ENCODE measurements at regions not wholly inside any gene's neighbourhood (a gene's known extent, or its start where the extent isn't known, plus 50 kb on each side); places are given as distances from the start of the nearest gene placed in this dataset.

GRCh38 chr20:21936261-21936660 lies 230.8 kb downstream of the PAX1 start:
- no peak for DNase-seq

- DNase-seq: no peak
These were observed 228.1 kb downstream of the PAX1 start for GRCh38 chr20:21933526-21933925.

- DNase-seq: no peak
These were observed 215.8 kb downstream of the PAX1 start for GRCh38 chr20:21921251-21921650.

GRCh38 chr20:21920211-21920610 lies 214.7 kb downstream of the PAX1 start:
- no peak for DNase-seq

- no peak for DNase-seq
These were observed 212.9 kb downstream of the PAX1 start for GRCh38 chr20:21918398-21918797.

- DNase-seq: no peak
These were observed 196.9 kb downstream of the PAX1 start for GRCh38 chr20:21902391-21902790.

GRCh38 chr20:21901470-21902275 lies 196.2 kb downstream of the PAX1 start:
- DNase-seq: no peak

- DNase-seq: no peak
These were observed 195.0 kb downstream of the PAX1 start for GRCh38 chr20:21900431-21900830.

- no peak for DNase-seq
These were observed 169.5 kb downstream of the PAX1 start for GRCh38 chr20:21874921-21875320.

- DNase-seq: no peak
These were observed 168.7 kb downstream of the PAX1 start for GRCh38 chr20:21874127-21874526.

- DNase-seq: no peak
These were observed 167.8 kb downstream of the PAX1 start for GRCh38 chr20:21873291-21873690.

GRCh38 chr20:21867811-21868210 lies 162.3 kb downstream of the PAX1 start:
- no peak for DNase-seq

- no peak for DNase-seq
These were observed 161.9 kb downstream of the PAX1 start for GRCh38 chr20:21867353-21867752.

GRCh38 chr20:21862956-21863355 lies 157.5 kb downstream of the PAX1 start:
- DNase-seq: no peak

- no peak for DNase-seq
These were observed 156.9 kb downstream of the PAX1 start for GRCh38 chr20:21862259-21862946.

GRCh38 chr20:21840991-21841390 lies 135.5 kb downstream of the PAX1 start:
- DNase-seq: no peak

- DNase-seq: no peak
These were observed 134.5 kb downstream of the PAX1 start for GRCh38 chr20:21839982-21840381.

GRCh38 chr20:21836346-21836745 lies 130.9 kb downstream of the PAX1 start:
- no peak for DNase-seq

GRCh38 chr20:21835042-21835441 lies 129.6 kb downstream of the PAX1 start:
- DNase-seq: no peak

GRCh38 chr20:21832442-21833385 lies 127.2 kb downstream of the PAX1 start:
- DNase-seq: no peak

- no peak for DNase-seq
These were observed 121.5 kb downstream of the PAX1 start for GRCh38 chr20:21826976-21827375.

GRCh38 chr20:21821358-21821757 lies 115.9 kb downstream of the PAX1 start:
- DNase-seq: no peak

- DNase-seq: no peak
These were observed 115.2 kb downstream of the PAX1 start for GRCh38 chr20:21820688-21821087.

Data from CD4-positive, alpha-beta T cell treated with Interleukin-17A for 1 hour (primary cell).